Naive B cell (primary cell): ENCODE measurements at regions not wholly inside any gene's neighbourhood (a gene's known extent, or its start where the extent isn't known, plus 50 kb on each side); places are given as distances from the start of the nearest gene placed in this dataset.
A peak's percentile ranks its signal among the peaks of the same experiment; 100 is the strongest.

Source experiments
- ATAC-seq, 2 donors: fragments of 150-1000 bp; cut with Tn5 transposase; 2 replicates each; pipeline ENCODE4 v1.10.0; 2021; ENCODE audit warnings: low read depth in 2 of 2, mild to moderate bottlenecking in 2 of 2, moderate library complexity in 2 of 2
- DNase-seq: peaks from one replicate; pipeline ENCODE4 v3.0.0; 2022
- H3K27ac Mint-ChIP-seq, 6 donors: one replicate each; pipeline ENCODE4 v1.8.0; 2020 to 2022; ENCODE audit warnings: mild to moderate bottlenecking in 6 of 6, mixed read lengths in 6 of 6, moderate library complexity in 5 of 6, inconsistent platforms in 2 of 6
- H3K27me3 Mint-ChIP-seq, 3 donors: one replicate each; pipeline ENCODE4 v1.8.0; 2021 to 2022; ENCODE audit warnings: mixed read lengths in 3 of 3, mild to moderate bottlenecking in 1 of 3
- H3K36me3 Mint-ChIP-seq, 2 donors: one replicate each; pipeline ENCODE4 v1.8.0; 2020 to 2022; ENCODE audit warnings: mixed read lengths in 2 of 2, inconsistent platforms in 1 of 2, mild to moderate bottlenecking in 1 of 2
- H3K4me1 Mint-ChIP-seq, 3 donors: one replicate each; pipeline ENCODE4 v1.8.0; 2020 to 2022; ENCODE audit warnings: mixed read lengths in 3 of 3, inconsistent platforms in 1 of 3, mild to moderate bottlenecking in 1 of 3, moderate library complexity in 1 of 3
- H3K4me3 Mint-ChIP-seq, 8 donors: one replicate each; pipeline ENCODE4 v1.8.0; 2020 to 2022; ENCODE audit warnings: mild to moderate bottlenecking in 8 of 8, mixed read lengths in 8 of 8, moderate library complexity in 8 of 8, inconsistent platforms in 2 of 8
- H3K9me3 Mint-ChIP-seq, 7 donors: one replicate each; pipeline ENCODE4 v1.8.0; 2020 to 2022; ENCODE audit warnings: mixed read lengths in 7 of 7, mild to moderate bottlenecking in 5 of 7, inconsistent platforms in 2 of 7, moderate library complexity in 1 of 7

DNA sequence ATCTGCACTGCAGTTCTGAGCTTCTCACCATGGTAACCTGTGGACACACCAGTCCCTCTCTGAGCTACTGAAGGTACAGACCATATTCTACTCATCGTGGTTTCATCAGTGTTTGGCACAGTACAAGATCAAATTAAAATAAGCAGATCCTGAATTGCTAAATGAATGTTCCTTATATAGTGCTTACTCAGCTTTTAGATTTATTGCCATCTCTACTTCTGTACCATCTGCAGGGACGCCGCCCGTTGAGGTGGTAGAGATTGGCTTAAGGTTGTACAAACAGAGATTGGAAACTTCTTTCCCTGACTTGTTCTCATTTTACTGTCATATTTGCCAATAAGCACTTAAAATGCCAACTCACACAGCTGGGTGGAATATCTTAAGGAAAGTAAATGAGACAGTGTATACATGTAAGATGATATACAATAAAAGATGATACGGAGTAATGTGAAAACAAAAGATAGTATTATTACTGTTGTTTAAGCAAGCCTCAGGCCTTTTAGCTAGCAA, 223.4 kb upstream of the FOXQ1 start:
- no peak for ATAC-seq
- Mint-ChIP-seq H3K4me1 (no peaks in the 10 kb centered on the region), H3K4me3 (no peak overlapping the region), H3K27me3 (peaks cover 16 to 32% (median 18%) of the 10 kb centered on the region in 3 donors), H3K36me3 (no peaks in the 10 kb centered on the region), H3K9me3 (no peaks in the 10 kb centered on the region), H3K27ac (no peak overlapping the region)
- DNase-seq, result no peak

DNA sequence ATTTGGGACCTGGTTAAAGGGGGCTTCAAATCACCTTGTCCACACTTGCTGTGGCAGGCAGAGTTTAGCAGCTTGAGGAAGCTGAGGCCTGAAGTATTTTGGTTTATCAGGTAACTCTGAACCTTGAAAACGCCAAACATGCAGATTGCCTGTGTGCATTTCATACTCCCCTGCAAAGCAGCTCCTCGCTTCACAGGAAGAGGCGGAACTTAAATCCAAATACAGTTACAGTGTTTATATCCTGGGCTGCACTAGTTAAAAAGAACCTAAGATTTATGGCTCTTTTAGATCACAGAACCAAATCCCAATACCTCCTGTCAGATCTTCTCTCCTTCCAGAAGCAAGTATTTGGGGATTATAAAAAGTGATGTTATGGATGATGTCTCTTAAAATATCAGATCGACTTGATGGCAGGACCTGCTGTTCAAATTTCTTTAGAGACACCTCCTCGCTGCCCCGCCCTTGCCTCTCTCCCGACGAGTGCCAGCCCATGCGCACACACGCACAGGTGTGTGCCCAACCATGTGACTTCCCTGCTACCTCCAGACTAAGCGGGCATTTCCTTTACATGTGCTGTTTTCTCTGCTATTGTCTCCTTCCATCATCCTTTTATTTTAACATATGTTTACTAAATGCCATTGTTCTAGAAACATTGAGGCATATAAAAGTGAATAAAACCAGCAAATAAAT, 224.6 kb upstream of the FOXQ1 start:
- H3K36me3 Mint-ChIP-seq, result no peaks in the 10 kb centered on the region
- no peak overlapping the region for H3K4me3 Mint-ChIP-seq
- H3K27ac Mint-ChIP-seq, result no peak overlapping the region
- no peaks in the 10 kb centered on the region for H3K9me3 Mint-ChIP-seq
- DNase-seq (no peak), ATAC-seq (no peak)
- no peaks in the 10 kb centered on the region for H3K4me1 Mint-ChIP-seq
- H3K27me3 Mint-ChIP-seq, result peaks cover 8 to 24% (median 9%) of the 10 kb centered on the region in 3 donors

DNA sequence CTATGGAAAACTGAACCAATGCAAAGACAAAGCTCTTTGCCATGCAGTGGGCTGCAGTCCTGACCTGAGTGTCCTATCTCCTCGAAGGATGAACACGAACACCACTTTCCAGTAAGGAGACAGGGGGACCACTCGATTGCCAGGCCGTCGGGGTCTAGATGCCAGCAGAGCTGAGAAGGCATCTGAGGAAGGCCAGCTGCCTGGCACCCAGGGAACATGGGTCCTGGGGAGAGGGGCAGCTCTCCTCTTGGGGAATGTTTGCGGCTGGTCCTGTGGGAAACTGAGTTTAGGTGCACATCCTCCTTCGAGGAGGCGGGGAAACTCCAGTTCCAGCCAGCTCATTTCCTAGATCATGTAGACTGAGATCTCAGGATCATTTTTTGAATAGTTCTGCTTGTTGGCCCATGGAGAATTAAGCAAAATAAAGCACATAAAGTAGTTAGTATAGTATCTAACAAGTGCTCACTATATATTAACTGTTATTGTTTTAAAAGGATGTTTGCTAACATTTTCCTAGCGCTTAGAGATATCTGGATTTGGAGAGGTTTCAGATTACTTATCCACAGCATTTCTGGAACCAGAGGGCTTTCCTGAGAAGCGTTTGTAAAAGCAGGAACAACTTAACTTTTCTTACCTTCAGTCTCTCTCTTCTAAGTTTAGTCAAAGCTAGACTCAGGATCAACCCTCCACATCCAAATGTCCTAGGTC, 225.3 kb upstream of the FOXQ1 start:
- Mint-ChIP-seq H3K4me1 (no peaks in the 10 kb centered on the region), H3K9me3 (no peaks in the 10 kb centered on the region)

DNA sequence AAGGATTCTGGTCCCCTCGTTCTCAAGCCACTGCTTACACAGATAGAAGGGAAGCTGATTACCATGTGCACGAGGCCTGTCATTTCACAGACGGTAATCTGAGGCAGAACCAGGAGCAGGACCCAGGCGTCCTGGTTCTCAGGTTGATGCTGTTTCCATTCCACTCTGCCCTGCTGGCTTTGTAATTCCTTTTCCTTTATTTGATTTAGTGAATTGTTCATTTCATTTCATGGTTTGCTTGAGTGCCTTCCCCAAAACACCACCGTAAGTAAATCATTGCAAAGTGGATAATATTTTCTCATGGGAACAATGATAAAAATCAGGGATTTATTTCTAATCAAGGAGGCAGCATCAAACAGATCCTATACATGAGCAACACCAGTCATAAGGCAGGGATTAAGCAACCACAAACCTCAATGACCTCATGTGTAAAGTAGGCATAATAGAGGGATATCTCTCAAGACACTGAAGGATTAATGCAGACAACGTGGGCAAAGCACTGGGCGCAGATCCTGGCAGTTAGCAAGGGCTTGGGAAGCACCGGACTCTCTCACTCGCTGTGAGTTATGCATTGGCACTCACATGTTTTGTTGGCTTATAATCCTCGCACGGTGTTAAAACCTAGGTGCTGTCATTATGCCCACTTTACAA, 229.5 kb upstream of the FOXQ1 start:
- no peaks in the 10 kb centered on the region for H3K4me1 Mint-ChIP-seq
- peaks cover 3 to 21% (median 4%) of the 10 kb centered on the region in 3 donors for H3K27me3 Mint-ChIP-seq
- H3K36me3 Mint-ChIP-seq, result no peaks in the 10 kb centered on the region
- DNase-seq (no peak), ATAC-seq (no peak)
- H3K9me3 Mint-ChIP-seq, result no peaks in the 10 kb centered on the region
- no peak overlapping the region for H3K27ac Mint-ChIP-seq
- no peak overlapping the region for H3K4me3 Mint-ChIP-seq

More for the DNA sequence above, 225.3 kb upstream of the FOXQ1 start:
- Mint-ChIP-seq H3K4me3 (no peak overlapping the region), H3K36me3 (no peaks in the 10 kb centered on the region), H3K27me3 (peaks cover 4 to 24% (median 8%) of the 10 kb centered on the region in 3 donors), H3K27ac (no peak overlapping the region)
- ATAC-seq (no peak), DNase-seq (no peak)

DNA sequence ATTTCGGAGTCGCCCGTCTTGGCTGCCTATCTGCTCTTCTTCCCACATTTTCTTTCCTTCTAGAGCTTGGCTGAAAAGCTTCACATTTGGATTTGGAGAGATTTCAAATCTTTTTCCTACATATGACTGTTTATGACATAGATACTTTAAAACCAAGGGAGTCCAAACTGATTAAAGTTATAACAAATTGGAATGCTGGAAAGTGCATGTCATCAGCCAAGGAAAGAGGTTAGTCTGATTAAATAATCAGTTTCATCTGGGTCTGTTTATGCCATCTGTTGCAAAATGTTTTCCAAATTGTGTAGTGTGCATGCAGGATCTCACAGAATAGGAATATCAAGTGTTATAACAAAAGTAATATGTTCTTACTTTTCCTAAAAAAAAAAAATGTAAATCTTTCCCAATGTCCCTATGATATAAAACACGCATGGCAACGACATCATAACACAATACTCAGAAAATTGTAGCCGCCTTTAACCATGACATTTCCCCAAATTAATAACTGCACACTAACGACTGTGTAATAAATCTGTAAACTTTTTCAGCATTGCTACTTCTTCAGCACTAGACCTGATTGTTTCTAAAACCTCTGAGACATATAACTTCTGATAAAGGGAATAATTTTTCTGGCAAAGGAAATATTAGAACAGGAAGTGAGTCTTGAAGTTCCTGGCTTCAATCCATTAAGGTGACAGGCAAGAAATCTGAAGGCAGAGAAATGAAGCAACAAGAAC, 230.2 kb upstream of the FOXQ1 start:
- Mint-ChIP-seq H3K4me1 (no peaks in the 10 kb centered on the region), H3K9me3 (no peaks in the 10 kb centered on the region), H3K27ac (no peak overlapping the region), H3K36me3 (no peaks in the 10 kb centered on the region), H3K4me3 (no peak overlapping the region), H3K27me3 (peaks cover 0 to 19% (median 4%) of the 10 kb centered on the region in 3 donors)
- ATAC-seq (no peak), DNase-seq (no peak)

DNA sequence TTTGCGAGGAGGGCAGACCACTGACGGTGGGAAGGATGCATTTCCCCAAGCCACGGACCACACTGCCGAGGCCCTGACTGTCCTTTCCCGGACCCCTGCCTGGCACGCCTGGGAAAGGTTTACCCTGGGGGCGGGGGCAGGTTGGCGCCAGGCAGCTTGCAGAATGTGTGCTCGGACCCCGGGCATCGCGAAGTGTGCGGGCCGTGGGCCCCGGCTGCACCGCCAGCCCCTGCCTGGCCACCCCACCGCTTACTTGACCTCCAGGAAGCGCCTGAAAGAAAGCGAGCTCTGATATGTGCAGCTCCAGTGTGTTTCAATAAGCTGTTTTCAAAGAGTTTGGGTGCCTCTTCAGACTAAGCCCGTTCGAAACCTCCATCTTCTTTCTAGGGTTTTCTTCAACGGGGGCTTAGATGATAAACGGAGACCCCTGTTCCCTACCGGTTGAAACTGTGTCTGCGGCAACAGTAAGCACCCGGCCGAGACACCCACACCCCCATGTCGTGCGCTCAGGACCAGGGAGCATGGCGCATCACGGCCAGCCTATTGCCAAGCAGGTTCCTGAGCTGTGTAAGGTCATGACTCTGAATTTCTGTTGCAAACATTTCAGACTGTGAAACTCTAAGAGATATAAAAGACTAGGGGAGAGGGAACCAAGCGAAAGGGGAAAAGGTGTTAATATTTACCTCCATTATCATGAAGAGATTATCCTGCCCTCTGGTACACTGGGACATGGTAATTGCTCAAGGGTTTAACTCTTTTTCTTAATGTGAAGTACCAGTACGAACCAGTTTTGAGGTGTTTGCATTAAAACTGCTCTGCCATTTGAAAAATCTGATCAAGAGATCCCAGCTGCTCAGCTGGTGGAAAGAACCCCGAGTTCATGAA, 231.2 kb upstream of the FOXQ1 start:
- Mint-ChIP-seq H3K27ac (no peak overlapping the region), H3K4me1 (no peaks in the 10 kb centered on the region), H3K9me3 (no peaks in the 10 kb centered on the region), H3K36me3 (no peaks in the 10 kb centered on the region), H3K27me3 (peaks cover 9 to 20% (median 11%) of the 10 kb centered on the region in 3 donors), H3K4me3 (no peak overlapping the region)
- DNase-seq, result no peak
- no peak for ATAC-seq

DNA sequence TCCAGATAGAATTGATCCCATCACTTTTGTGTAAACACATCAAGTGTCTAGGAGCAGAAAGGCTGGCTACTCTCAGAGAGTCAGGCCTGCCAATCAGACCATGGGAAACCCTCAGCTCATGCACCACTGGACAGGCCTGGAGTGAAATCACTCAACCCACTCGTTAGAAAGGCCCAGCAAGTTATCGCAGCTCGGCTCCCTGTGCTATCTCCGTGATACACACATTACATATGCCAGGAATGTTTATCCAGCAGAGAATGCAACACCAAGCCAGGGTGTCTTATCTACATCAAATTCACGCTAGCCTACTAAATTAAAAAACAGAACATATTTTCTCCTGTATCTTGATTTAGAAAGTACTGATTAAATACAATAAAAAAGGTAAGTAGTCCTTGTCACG, 232.4 kb upstream of the FOXQ1 start:
- Mint-ChIP-seq H3K4me3 (no peak overlapping the region), H3K27ac (no peak overlapping the region), H3K27me3 (peaks cover 11 to 22% (median 12%) of the 10 kb centered on the region in 3 donors), H3K36me3 (no peaks in the 10 kb centered on the region), H3K4me1 (no peaks in the 10 kb centered on the region), H3K9me3 (no peaks in the 10 kb centered on the region)
- DNase-seq (no peak), ATAC-seq (no peak)

DNA sequence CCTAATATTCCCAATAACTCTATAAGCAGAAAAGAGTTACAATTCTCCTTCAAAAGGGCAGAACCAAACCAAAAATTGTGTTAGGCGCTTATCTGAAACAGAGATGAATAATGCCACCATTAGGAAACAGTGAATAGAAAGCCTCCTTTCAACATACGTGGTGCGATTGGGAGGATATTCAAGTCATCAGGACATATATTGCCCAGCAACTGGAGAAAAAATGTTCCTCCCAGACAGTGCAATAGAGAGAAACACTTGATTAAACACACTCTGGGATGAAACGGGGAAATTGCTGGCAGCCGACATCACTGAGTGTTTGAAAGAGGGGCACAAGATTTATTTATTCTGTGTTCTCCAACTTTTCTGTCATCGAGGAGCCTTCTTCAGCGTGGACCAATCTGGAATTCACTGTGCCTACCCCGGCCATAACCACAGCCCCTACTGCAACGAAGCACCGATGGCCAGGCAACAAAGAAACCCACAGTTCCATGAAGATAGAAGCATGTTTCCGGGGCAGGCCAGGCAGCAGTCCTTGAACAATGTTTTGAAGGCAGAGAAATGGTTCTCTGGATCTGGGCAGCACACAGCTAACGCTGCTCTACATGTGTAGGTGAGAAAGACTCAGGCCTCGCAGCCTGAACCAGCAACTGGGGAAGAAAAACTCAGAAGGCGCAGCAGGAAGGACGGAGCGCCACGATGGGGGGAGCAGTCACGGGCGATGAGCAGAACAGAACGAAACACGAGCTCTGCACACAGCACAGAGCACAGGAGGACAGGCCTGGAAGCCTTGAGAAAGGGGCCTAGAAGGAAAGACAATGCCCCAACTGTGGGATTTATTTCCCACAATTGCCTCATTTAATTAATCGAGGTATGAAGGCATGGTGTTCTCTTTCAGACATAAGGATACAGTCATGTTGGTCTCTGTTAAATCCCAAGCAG, 234.2 kb upstream of the FOXQ1 start:
- DNase-seq (no peak), ATAC-seq (no peak)
- no peak overlapping the region for H3K4me3 Mint-ChIP-seq
- no peaks in the 10 kb centered on the region for H3K9me3 Mint-ChIP-seq
- no peaks in the 10 kb centered on the region for H3K4me1 Mint-ChIP-seq
- no peak overlapping the region for H3K27ac Mint-ChIP-seq
- H3K36me3 Mint-ChIP-seq, result no peaks in the 10 kb centered on the region
- peaks cover 9 to 22% (median 12%) of the 10 kb centered on the region in 3 donors for H3K27me3 Mint-ChIP-seq

DNA sequence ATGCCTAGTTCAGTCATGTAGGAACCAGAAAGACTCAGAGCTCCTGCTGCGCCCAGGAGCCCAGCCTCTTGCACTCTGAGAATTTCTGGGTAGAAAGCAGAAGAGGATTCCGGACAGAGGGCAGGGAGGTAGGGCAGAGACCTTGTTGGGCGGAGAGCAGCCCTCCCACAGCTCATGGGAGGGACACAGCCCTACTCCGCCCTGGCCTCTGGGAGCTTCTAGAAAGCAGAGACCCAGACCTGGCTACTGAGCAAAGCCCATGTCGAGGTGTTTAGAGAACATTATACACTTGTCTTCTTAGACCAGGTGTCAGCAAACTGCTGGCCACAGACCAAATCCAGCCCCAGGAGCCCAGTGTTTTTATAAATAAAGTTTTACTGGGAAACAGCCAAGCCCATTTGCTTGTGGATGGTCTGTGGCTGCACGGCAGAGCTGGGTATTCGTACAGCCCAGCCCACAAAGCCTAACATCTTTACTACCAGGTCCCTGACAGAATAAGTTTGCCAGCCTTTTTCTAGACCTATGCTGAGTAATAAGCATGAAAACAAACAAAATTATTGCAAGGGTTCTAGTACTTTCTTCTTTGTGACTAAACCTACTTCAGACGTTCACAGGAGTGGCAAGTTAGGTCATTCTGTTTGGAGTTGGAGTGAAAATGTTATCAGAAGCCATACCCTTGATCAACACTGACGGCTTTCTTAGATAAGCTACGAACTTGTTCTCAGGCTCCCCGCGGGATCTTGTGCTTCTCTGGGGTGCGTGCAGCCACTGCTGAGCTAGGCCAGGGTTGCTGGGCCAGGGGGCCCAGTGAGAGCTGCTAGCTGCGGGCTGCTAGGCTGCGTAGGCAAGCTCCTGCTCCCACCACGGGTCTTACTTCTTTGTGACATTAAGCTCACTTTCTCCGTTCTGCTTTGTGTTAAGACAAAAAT, 235.1 kb upstream of the FOXQ1 start:
- Mint-ChIP-seq H3K4me1 (no peaks in the 10 kb centered on the region), H3K4me3 (no peak overlapping the region), H3K36me3 (no peaks in the 10 kb centered on the region), H3K9me3 (no peaks in the 10 kb centered on the region), H3K27me3 (peaks cover 9 to 22% (median 12%) of the 10 kb centered on the region in 3 donors), H3K27ac (peak overlapping the region in 1 of 6 donors; percentile 49)
- ATAC-seq, result no peak
- DNase-seq, result no peak

DNA sequence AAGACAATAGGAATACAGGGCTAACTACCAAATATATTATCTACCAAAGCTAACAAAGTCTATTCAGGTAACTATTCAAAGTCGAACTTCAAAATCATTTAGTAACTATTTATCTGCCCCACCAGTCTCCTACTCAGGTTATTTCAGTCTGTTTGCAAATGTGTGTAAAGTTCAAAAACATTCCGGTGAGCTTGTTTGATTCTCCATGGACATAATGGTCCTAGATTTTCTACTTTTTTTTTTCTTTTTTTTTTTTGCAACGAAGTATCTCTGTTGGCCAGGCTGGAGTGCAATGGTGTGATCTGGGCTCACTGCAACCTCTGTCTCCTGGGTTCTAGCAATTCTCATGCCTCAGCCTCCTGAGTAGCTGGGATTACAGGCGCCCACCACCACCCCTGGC, 236.0 kb upstream of the FOXQ1 start:
- H3K36me3 Mint-ChIP-seq, result no peaks in the 10 kb centered on the region
- no peak for ATAC-seq

DNA sequence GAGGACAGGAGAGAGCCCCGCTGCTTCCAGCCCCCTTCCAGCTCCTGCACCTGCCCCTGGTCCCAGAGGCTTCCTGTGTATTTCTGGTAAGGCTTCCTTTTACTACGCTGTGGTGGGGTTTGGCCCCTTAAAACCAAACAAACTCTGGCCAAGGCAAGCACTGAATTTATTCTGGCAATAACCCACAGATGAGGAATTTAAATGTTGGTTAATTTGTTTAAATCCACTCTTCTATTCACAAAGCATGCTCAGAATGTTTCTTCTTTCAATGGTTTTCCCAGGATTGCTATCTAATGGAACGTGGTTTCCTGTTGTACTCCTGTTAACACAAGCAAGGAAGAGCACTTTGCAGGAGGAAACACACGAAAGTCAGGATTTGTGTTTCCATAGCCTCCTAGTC, 236.5 kb upstream of the FOXQ1 start:
- Mint-ChIP-seq H3K4me1 (no peaks in the 10 kb centered on the region), H3K27me3 (peaks cover 9 to 22% (median 12%) of the 10 kb centered on the region in 3 donors), H3K9me3 (no peaks in the 10 kb centered on the region), H3K27ac (no peak overlapping the region), H3K4me3 (peak overlapping the region in 1 of 8 donors; percentile 34), H3K36me3 (no peaks in the 10 kb centered on the region)
- DNase-seq (no peak), ATAC-seq (no peak)

More for the DNA sequence above, 236.0 kb upstream of the FOXQ1 start:
- no peak overlapping the region for H3K4me3 Mint-ChIP-seq
- no peaks in the 10 kb centered on the region for H3K9me3 Mint-ChIP-seq
- no peak overlapping the region for H3K27ac Mint-ChIP-seq
- DNase-seq, result no peak
- peaks cover 9 to 22% (median 12%) of the 10 kb centered on the region in 3 donors for H3K27me3 Mint-ChIP-seq
- no peaks in the 10 kb centered on the region for H3K4me1 Mint-ChIP-seq
